ENCODE measurements at regions not wholly inside any gene's neighbourhood (a gene's known extent, or its start where the extent isn't known, plus 50 kb on each side); places are given as distances from the start of the nearest gene placed in this dataset.
A peak's percentile ranks its signal among the peaks of the same experiment; 100 is the strongest.

GRCh38 chr10:3869036-3869435 is 84.0 kb upstream of the KLF6 start:
- no peaks in the 10 kb centered on the region for H3K27me3 Mint-ChIP-seq
- H3K4me3 Mint-ChIP-seq, result no peak overlapping the region
- H3K4me1 Mint-ChIP-seq, result peaks cover 81% of the 10 kb centered on the region
- no peak overlapping the region for H3K27ac Mint-ChIP-seq
- DNase-seq (no peak), ATAC-seq (peak; percentile 44)
- no peaks in the 10 kb centered on the region for H3K9me3 Mint-ChIP-seq

DNA sequence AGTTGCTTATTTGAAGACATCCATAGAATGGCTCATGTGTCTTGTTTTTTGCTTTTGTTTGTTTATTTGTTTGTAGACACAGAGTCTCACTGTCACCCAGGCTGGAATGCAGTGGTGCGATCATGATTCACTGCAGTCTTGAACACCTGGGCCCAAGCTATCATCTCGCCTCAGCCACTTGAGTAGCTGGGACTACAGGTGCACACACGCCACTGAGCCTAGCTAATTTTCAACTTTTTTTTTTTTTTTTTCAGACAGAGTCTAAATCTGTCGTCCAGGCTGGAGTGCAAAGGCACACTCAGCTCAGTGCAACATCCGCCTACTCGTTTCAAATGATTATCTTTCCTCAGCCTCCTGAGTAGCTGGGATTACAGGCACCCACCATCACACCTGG is 83.3 kb upstream of the KLF6 start:
- H3K27ac Mint-ChIP-seq, result peak overlapping the region in 1 of 2 donors; percentile 88
- no peaks in the 10 kb centered on the region for H3K9me3 Mint-ChIP-seq
- H3K4me1 Mint-ChIP-seq, result peaks cover 75% of the 10 kb centered on the region
- H3K27me3 Mint-ChIP-seq, result no peaks in the 10 kb centered on the region
- H3K4me3 Mint-ChIP-seq, result no peak overlapping the region
- DNase-seq (no peak), ATAC-seq (no peak)

DNA sequence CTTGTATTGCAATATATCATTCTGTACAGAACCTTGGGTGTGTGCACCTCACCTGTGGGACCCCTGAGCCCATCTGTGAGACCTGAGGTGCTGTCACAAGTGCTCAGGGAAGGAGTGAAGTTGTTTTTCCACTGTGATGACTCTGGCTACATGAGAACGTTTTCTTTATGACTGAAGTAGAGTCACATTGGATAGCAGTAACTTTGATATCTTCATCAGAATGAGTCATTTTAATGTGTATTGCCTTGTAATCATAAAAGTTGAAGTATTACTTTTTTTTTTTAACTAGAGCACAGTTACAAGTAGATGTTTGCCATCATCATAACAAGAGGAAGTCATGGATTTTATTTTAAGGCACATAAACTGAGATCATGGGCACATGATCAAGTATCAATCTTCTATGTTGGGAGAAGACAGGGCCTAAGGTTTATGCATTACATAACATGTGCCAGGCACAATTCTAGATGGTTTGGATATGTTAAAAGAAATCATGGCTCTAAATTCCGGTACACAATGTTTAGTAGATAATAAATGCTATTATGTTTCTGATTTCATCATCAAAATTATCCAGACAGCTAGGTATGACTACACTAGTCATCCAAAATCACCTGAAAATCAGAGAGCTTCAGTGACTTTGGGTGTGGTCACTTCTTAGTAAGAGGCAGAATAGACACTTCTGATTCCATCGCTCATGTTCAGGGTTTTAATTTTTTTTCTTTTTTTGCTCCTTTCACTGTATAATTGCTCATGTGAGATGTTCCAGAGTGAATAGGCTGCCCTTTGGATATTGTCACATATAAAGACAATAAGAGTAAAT is 82.7 kb upstream of the KLF6 start:
- H3K4me1 Mint-ChIP-seq, result peaks cover 69% of the 10 kb centered on the region
- H3K4me3 Mint-ChIP-seq, result no peak overlapping the region
- H3K27ac Mint-ChIP-seq, result peak overlapping the region in 1 of 2 donors; percentile 14
- ATAC-seq, result peak; percentile 76
- no peaks in the 10 kb centered on the region for H3K9me3 Mint-ChIP-seq
- peak in 1 of 2 donors; percentile 18 for DNase-seq
- no peaks in the 10 kb centered on the region for H3K27me3 Mint-ChIP-seq

- H3K4me3 Mint-ChIP-seq, result peak overlapping the region; percentile 13 to 67
- no peaks in the 10 kb centered on the region for H3K27me3 Mint-ChIP-seq
- H3K9me3 Mint-ChIP-seq, result no peaks in the 10 kb centered on the region
- peak overlapping the region; percentile 74 to 91 for H3K27ac Mint-ChIP-seq
- DNase-seq (peak; percentile 16 to 24), ATAC-seq (peak; percentile 75)
- H3K4me1 Mint-ChIP-seq, result peaks cover 61% of the 10 kb centered on the region
These were observed 81.3 kb upstream of the KLF6 start for GRCh38 chr10:3866332-3866731.

DNA sequence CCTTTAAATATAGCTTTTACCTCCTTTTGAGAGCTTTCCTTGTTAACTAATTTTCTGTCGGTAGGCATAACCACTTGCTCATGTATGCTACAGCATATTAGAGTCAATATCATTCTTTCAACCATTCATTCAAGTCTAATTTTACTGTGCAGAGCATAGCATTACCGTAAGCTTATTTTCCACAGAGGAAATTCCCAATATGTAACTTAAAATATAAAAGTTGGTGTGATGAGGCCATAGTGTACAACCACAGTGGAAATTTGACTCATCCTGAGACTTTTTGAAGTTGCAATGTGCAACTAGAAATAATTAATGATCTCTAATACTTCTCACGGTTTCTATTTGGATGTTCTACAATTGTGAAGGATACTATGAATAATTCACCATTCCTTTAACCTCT is 80.6 kb upstream of the KLF6 start:
- Mint-ChIP-seq H3K4me1 (peaks cover 61% of the 10 kb centered on the region), H3K4me3 (peak overlapping the region; percentile 26 to 67), H3K9me3 (no peaks in the 10 kb centered on the region), H3K27ac (peak overlapping the region in 1 of 2 donors; percentile 91), H3K27me3 (no peaks in the 10 kb centered on the region)
- no peak for DNase-seq
- peak; percentile 48 for ATAC-seq

DNA sequence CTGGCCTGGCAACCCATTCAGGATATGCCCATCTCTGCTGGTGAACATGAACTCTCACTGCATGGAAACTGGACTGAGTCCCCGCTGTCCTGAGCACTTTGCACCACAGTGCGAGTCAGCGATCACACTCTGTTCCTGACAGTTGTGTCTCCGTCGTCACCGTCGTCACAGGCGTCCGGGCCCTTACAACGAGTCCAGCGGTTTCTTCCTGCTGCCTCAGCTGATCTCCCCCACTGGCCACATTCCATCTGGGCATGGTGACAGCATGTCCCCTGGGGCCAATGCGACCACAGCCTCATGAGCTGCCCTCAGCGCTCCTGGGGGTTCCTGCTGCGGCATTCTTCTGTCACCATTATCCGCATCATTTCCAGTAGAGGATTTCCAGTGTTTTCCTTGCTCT is 76.8 kb upstream of the KLF6 start:
- ATAC-seq (no peak), DNase-seq (no peak)
- Mint-ChIP-seq H3K9me3 (no peaks in the 10 kb centered on the region), H3K4me1 (peaks cover 32% of the 10 kb centered on the region), H3K27ac (no peak overlapping the region), H3K27me3 (no peaks in the 10 kb centered on the region), H3K4me3 (no peak overlapping the region)

DNA sequence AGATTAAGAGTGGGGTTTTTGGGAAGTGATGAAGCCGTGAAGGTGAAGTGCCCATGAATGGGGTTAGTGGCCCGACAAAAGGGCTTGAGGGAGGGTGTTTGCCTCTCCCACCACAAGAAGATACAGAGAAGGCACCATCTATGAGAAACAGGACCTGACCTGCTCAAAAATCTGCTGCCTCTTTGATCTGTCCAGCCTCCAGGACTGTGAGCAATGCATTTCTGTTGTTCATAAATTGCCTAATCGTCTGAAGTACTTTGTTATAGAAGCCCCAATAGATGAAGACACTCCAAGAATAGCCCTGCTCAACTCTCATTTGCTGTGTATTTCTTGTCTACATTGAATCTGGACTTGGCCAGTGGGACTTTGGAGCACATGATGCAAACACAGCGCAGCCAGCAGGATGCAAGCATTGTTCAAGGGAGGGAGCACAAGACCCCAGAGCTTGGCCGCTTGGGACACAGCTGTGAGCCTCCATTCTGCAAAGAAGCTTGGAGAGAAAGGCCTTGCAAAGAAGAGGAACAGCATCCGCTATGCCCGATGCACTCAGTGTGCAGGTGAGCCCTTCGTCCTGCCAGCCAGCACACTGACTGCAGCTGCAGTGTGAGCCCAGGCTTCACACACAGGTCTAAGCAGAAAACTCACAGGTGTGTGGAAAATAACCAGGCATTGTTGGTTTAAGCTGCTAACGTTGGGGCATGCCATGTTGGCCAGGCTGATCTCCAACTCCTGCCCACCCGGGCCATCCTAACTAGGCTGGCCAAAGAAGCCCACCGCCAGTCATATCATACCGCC is 73.2 kb upstream of the KLF6 start:
- H3K4me1 Mint-ChIP-seq, result peaks cover 11% of the 10 kb centered on the region
- H3K4me3 Mint-ChIP-seq, result no peak overlapping the region
- peak overlapping the region in 1 of 2 donors; percentile 37 for H3K27ac Mint-ChIP-seq
- ATAC-seq, result no peak
- no peaks in the 10 kb centered on the region for H3K27me3 Mint-ChIP-seq
- DNase-seq, result no peak
- no peaks in the 10 kb centered on the region for H3K9me3 Mint-ChIP-seq

GRCh38 chr10:3857318-3857717 is 72.3 kb upstream of the KLF6 start:
- no peak for ATAC-seq
- no peaks in the 10 kb centered on the region for H3K9me3 Mint-ChIP-seq
- DNase-seq, result no peak
- H3K4me1 Mint-ChIP-seq, result peaks cover 20% of the 10 kb centered on the region
- H3K4me3 Mint-ChIP-seq, result no peak overlapping the region
- H3K27me3 Mint-ChIP-seq, result no peaks in the 10 kb centered on the region
- no peak overlapping the region for H3K27ac Mint-ChIP-seq

DNA sequence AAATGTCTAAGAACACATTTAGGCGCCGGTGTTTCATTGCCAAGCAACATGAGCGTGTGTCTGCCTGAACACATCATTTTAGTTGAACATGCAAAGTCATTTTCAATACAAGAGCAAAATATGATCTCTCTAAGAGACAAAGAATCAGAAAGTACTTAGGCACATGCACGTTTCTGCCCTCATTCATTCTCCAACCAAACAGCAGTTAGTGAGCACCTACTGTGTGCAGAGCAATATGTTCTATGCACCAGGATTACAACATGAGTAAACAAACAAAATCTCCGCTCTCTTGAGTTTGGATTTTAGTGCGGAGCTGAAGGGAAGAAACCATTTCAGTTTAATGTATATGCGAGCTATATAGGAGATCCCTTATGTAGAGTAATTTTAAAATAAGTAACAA is 71.6 kb upstream of the KLF6 start:
- H3K27me3 Mint-ChIP-seq, result no peaks in the 10 kb centered on the region
- DNase-seq (no peak), ATAC-seq (no peak)
- no peaks in the 10 kb centered on the region for H3K9me3 Mint-ChIP-seq
- H3K4me3 Mint-ChIP-seq, result no peak overlapping the region
- peak overlapping the region; percentile 5 to 28 for H3K27ac Mint-ChIP-seq
- peaks cover 21% of the 10 kb centered on the region for H3K4me1 Mint-ChIP-seq

DNA sequence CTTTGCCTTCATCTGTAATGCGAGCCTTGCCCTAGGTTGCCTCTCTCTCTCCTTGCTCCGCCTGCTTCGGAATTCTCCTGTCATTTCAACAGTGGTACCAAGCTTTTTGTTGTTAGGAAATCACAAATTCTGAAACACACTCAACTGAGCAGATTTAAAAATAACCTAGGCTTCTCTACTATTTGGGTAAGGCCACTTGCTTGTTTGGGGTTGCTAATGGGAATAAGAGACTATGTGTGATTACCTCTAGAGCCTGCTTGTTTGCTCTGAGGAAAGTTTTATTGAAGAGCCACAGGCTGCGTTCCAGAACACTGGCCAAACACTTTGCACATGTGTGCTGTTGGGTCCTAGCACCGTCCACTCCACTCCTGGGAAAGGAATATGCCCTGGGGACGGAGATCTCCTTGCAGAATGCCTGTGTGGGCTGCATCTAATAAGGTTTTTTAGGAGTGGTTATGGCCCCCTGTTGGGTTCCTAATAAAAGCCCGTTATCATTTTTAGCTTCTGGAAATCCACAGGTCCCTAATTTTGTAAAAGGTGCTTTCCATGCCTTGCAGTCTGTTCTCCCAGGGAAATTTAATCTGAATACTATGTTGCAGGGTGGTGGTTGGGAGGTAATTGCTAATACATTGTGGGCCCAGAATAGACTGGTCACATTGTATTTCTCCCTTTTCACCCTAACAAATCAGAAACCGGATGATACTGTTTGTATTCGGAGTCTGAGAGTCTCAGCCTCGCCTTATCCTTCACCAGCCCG is 68.7 kb upstream of the KLF6 start:
- Mint-ChIP-seq H3K27ac (peak overlapping the region; percentile 54 to 92), H3K9me3 (no peaks in the 10 kb centered on the region), H3K4me1 (peaks cover 39% of the 10 kb centered on the region), H3K4me3 (no peak overlapping the region), H3K27me3 (no peaks in the 10 kb centered on the region)
- ATAC-seq (no peak), DNase-seq (no peak)

DNA sequence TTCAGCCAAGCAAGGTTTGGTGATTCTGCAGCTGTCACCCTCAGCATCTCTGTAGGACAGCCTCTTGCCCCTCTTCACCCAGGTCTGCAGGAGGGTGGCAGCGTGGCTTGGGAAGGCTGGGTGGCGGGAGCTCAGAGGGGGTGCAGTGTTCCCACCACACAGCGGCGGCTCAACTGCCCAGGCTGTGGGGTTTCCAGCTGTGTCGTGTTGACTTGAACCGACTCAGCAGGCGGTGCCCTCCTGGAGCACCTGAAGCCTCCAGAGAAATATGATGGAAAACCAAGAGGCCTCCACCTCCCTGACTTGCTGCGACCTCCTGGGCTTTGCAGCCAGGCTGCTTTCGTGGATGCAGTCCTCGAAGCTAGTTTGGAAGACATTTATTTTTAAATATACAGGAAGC is 68.0 kb upstream of the KLF6 start:
- DNase-seq, result no peak
- ATAC-seq, result no peak
- peaks cover 39% of the 10 kb centered on the region for H3K4me1 Mint-ChIP-seq
- peak overlapping the region; percentile 83 to 92 for H3K27ac Mint-ChIP-seq
- H3K9me3 Mint-ChIP-seq, result no peaks in the 10 kb centered on the region
- no peaks in the 10 kb centered on the region for H3K27me3 Mint-ChIP-seq
- H3K4me3 Mint-ChIP-seq, result peak overlapping the region in 1 of 2 donors; percentile 12

GRCh38 chr10:3852147-3852904 is 67.3 kb upstream of the KLF6 start:
- H3K4me1 Mint-ChIP-seq, result peaks cover 39% of the 10 kb centered on the region
- DNase-seq, result peak; percentile 54 to 83
- ATAC-seq, result peak; percentile 99
- peak overlapping the region; percentile 94 to 97 for H3K27ac Mint-ChIP-seq
- H3K27me3 Mint-ChIP-seq, result no peaks in the 10 kb centered on the region
- H3K4me3 Mint-ChIP-seq, result peak overlapping the region; percentile 38 to 75
- no peaks in the 10 kb centered on the region for H3K9me3 Mint-ChIP-seq

GRCh38 chr10:3850999-3851937 is 66.3 kb upstream of the KLF6 start:
- H3K27me3 Mint-ChIP-seq, result no peaks in the 10 kb centered on the region
- H3K27ac Mint-ChIP-seq, result peak overlapping the region; percentile 93 to 97
- H3K9me3 Mint-ChIP-seq, result no peaks in the 10 kb centered on the region
- DNase-seq, result no peak
- H3K4me1 Mint-ChIP-seq, result peaks cover 39% of the 10 kb centered on the region
- peak overlapping the region; percentile 15 to 45 for H3K4me3 Mint-ChIP-seq
- ATAC-seq, result no peak
